ENCODE measurements at regions not wholly inside any gene's neighbourhood (a gene's known extent, or its start where the extent isn't known, plus 50 kb on each side); places are given as distances from the start of the nearest gene placed in this dataset.
"Not testable (repeated sequence)": the region's sequence is repeated elsewhere in the genome, so short reads cannot be mapped to it uniquely, and the experiment has no call there.

DNA sequence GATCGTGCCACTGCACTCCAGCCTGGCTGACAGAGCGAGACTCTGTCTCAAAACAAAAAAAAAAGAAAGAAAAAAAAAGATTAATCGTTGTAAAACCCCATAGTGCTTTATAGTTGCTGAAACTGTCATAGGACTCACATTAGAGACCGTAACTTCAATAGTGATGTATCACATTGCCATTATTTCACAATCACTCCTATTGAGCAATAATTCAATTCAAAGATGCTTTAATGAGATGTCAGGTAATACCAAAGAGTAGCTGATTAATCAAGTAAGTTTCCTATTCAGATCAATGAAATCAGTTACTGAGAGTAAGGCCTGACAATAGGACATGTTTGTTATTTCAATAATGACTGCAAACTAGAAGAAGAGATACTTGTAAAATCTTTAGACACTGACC lies 628.7 kb downstream of the KCNJ18 start:
- TF ChIP-seq, protein P1, sequence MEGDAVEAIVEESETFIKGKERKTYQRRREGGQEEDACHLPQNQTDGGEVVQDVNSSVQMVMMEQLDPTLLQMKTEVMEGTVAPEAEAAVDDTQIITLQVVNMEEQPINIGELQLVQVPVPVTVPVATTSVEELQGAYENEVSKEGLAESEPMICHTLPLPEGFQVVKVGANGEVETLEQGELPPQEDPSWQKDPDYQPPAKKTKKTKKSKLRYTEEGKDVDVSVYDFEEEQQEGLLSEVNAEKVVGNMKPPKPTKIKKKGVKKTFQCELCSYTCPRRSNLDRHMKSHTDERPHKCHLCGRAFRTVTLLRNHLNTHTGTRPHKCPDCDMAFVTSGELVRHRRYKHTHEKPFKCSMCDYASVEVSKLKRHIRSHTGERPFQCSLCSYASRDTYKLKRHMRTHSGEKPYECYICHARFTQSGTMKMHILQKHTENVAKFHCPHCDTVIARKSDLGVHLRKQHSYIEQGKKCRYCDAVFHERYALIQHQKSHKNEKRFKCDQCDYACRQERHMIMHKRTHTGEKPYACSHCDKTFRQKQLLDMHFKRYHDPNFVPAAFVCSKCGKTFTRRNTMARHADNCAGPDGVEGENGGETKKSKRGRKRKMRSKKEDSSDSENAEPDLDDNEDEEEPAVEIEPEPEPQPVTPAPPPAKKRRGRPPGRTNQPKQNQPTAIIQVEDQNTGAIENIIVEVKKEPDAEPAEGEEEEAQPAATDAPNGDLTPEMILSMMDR (IDR thresholded peaks at IDR 0.05): not testable (repeated sequence)
- TF ChIP-seq EP300 (IDR thresholded peaks at IDR 0.05; ENCODE audit: low read depth); POLR2A (IDR thresholded peaks at IDR 0.05): not testable (repeated sequence)
